SK-N-SH (cell line): ENCODE measurements at regions not wholly inside any gene's neighbourhood (a gene's known extent, or its start where the extent isn't known, plus 50 kb on each side); places are given as distances from the start of the nearest gene placed in this dataset.

ENCODE experiments used
- CTCF ChIA-PET: fragments of 300-600, 350-600 bp; formaldehyde crosslinking; extraction: SDS; loops from one replicate; lab custom pipeline; 2021; lab: Yijun Ruan, JAX
- POLR2A ChIA-PET: fragments of 350-600 bp; sonication (Branson Sonifier 250); formaldehyde crosslinking; extraction: SDS; loops from one replicate; lab custom pipeline; 2020; ENCODE audit warnings: antibody characterized with exemption, inconsistent platforms; lab: Yijun Ruan, JAX
- DNase-seq: peaks from one replicate; pipeline ENCODE4 v3.0.0; 2012
- H2AFZ ChIP-seq: fragments of 200-600 bp; sonication (generic); 2 replicates; pipeline ENCODE4 v1.8.1; 2016; ENCODE audit warnings: antibody characterized with exemption, mild to moderate bottlenecking, low read depth
- H3F3A ChIP-seq: fragments of 200-600 bp; sonication (generic); replicated peaks from 2 replicates; pipeline ENCODE3; 2016; ENCODE audit warnings: antibody characterized with exemption, mild to moderate bottlenecking; ENCODE audit not compliant: insufficient read depth
- H3K27ac ChIP-seq, 2 experiments: fragments of 200-500 bp in 1 of 2; fragments of 200-600 bp in 1 of 2; sonication (Bioruptor generic) in 1 of 2; sonication (generic), shearing (Covaris generic) in 1 of 2; 2 replicates each; pipeline versions ENCODE4 v1.5.1 to v1.6.1; 2014 to 2016; ENCODE audit warnings: low read depth in 2 of 2, inconsistent platforms in 1 of 2, low read length in 1 of 2, mild to moderate bottlenecking in 1 of 2, mixed read lengths in 1 of 2
- H3K27me3 ChIP-seq: fragments of 200-600 bp; sonication (generic), shearing (Covaris generic); 2 replicates; pipeline ENCODE4 v1.6.1; 2016; ENCODE audit warnings: mixed run types; ENCODE audit not compliant: insufficient read depth
- H3K36me3 ChIP-seq, 2 experiments: fragments of 200-500 bp in 1 of 2; fragments of 200-600 bp in 1 of 2; sonication (Bioruptor generic) in 1 of 2; sonication (generic) in 1 of 2; replicated peaks in 1 of 2; 2 replicates each; pipeline versions ENCODE3 to v1.5.1; 2014 to 2016; ENCODE audit warnings: low read length in 1 of 2, mild to moderate bottlenecking in 1 of 2; ENCODE audit not compliant: insufficient read depth in 2 of 2, control insufficient read depth in 1 of 2
- H3K4me1 ChIP-seq, 2 experiments: fragments of 200-500 bp in 1 of 2; fragments of 200-600 bp in 1 of 2; sonication (Bioruptor generic) in 1 of 2; sonication (generic), shearing (Covaris generic) in 1 of 2; 2 replicates each; pipeline versions ENCODE4 v1.5.1 to v1.6.1; 2014 to 2016; ENCODE audit warnings: low read depth in 1 of 2, low read length in 1 of 2, mixed run types in 1 of 2; ENCODE audit not compliant: insufficient read depth in 2 of 2, control insufficient read depth in 1 of 2
- H3K4me2 ChIP-seq: fragments of 200-600 bp; sonication (generic), shearing (Covaris generic); 2 replicates; pipeline ENCODE4 v1.6.1; 2017; ENCODE audit warnings: mixed run types
- H3K4me3 ChIP-seq, 2 experiments: fragments of 200-500 bp in 1 of 2; fragments of 200-600 bp in 1 of 2; sonication (Bioruptor generic) in 1 of 2; sonication (generic), shearing (Covaris generic) in 1 of 2; 2 replicates each; pipeline versions ENCODE4 v1.5.1 to v1.8.1; 2014 to 2016; ENCODE audit warnings: low read depth in 2 of 2, inconsistent platforms in 1 of 2, low read length in 1 of 2, mild to moderate bottlenecking in 1 of 2, mixed read lengths in 1 of 2, moderate library complexity in 1 of 2
- H3K79me2 ChIP-seq: fragments of 200-600 bp; sonication (generic); 2 replicates; pipeline ENCODE4 v1.8.1; 2017; ENCODE audit warnings: mild to moderate bottlenecking; ENCODE audit not compliant: insufficient read depth
- H3K9ac ChIP-seq: fragments of 200-600 bp; sonication (generic); 2 replicates; pipeline ENCODE4 v1.6.1; 2017; ENCODE audit warnings: mixed run types
- H3K9me2 ChIP-seq: fragments of 200-600 bp; sonication (generic); 2 replicates; pipeline ENCODE4 v1.6.1; 2017; ENCODE audit warnings: mixed run types
- H3K9me3 ChIP-seq: fragments of 200-600 bp; sonication (generic); 2 replicates; pipeline ENCODE4 v1.6.1; 2017; ENCODE audit warnings: mixed run types, mild to moderate bottlenecking, moderate library complexity
- H4K20me1 ChIP-seq: fragments of 200-600 bp; sonication (generic); 2 replicates; pipeline ENCODE4 v1.6.1; 2017; ENCODE audit warnings: mild to moderate bottlenecking, mixed run types; ENCODE audit not compliant: insufficient read depth
- CHD2 ChIP-seq: fragments of 150-350 bp; IDR thresholded peaks from 2 replicates; pipeline ENCODE4 v1.6.1; 2018; ENCODE audit warnings: low read length; ENCODE audit not compliant: partially characterized antibody
- CTCF ChIP-seq: fragments of 200-600 bp; sonication (generic); IDR thresholded peaks from 2 replicates; pipeline ENCODE4 v1.6.1; 2017; ENCODE audit warnings: antibody characterized with exemption, mild to moderate bottlenecking, moderate library complexity
- ELF1 ChIP-seq: IDR thresholded peaks from 2 replicates; pipeline ENCODE4 v1.4.0; 2012
- EZH2phosphoT487 ChIP-seq: fragments of 200-600 bp; sonication (generic); IDR thresholded peaks from 2 replicates; pipeline ENCODE4 v1.6.1; 2017; ENCODE audit warnings: low read depth, mixed run types, mild to moderate bottlenecking, antibody characterized with exemption, moderate library complexity, borderline replicate concordance
- GABPA ChIP-seq: IDR thresholded peaks from 2 replicates; pipeline ENCODE4 v1.4.0; 2012; ENCODE audit warnings: low read depth, mild to moderate bottlenecking
- JUND ChIP-seq: IDR thresholded peaks from 2 replicates; pipeline ENCODE4 v1.4.0; 2012
- MXI1 ChIP-seq: IDR thresholded peaks from 2 replicates; pipeline ENCODE4 v1.6.1; 2012; ENCODE audit warnings: mild to moderate bottlenecking, low read depth, low read length, improper control_type of control experiment
- NFIC ChIP-seq: IDR thresholded peaks from 2 replicates; pipeline ENCODE4 v1.4.0; 2012; ENCODE audit warnings: borderline replicate concordance
- NRF1 ChIP-seq: IDR thresholded peaks from 2 replicates; pipeline ENCODE4 v1.6.1; 2012; ENCODE audit warnings: low read depth, mild to moderate bottlenecking, low read length
- RAD21 ChIP-seq: IDR thresholded peaks from 2 replicates; pipeline ENCODE4 v1.6.1; 2012; ENCODE audit warnings: mild to moderate bottlenecking, low read length
- RCOR1 ChIP-seq: fragments of 150-350 bp; IDR thresholded peaks from 2 replicates; pipeline ENCODE4 v1.6.1; 2017; ENCODE audit warnings: antibody characterized with exemption, low read length
- REST ChIP-seq: IDR thresholded peaks from 2 replicates; pipeline ENCODE4 v1.6.1; 2012; ENCODE audit warnings: mild to moderate bottlenecking, low read depth, low read length, moderate library complexity
- RFX5 ChIP-seq: IDR thresholded peaks from 2 replicates; pipeline ENCODE4 v1.6.1; 2012; ENCODE audit warnings: mild to moderate bottlenecking, improper control_type of control experiment, low read length
- SMC3 ChIP-seq: IDR thresholded peaks from 2 replicates; pipeline ENCODE4 v1.6.1; 2012; ENCODE audit warnings: low read depth, low read length, improper control_type of control experiment
- TCF12 ChIP-seq: IDR thresholded peaks from 2 replicates; pipeline ENCODE4 v1.4.0; 2012
- USF1 ChIP-seq: IDR thresholded peaks from 2 replicates; pipeline ENCODE4 v1.4.0; 2012; ENCODE audit warnings: low read depth, borderline replicate concordance
- WGBS: methylation state at CpG from one replicate; pipeline ENCODE4 v1.1.6; 2017; ENCODE audit warnings: low lambda C conversion rate; 5-methylcytosine and 5-hydroxymethylcytosine counted together
- TF ChIP-seq, protein P1 (sequence below): IDR thresholded peaks from 2 replicates; pipeline ENCODE4 v1.4.0; 2012; ENCODE audit warnings: low read depth, borderline replicate concordance
- TF ChIP-seq, protein P2 (sequence below): IDR thresholded peaks from 2 replicates; pipeline ENCODE4; 2012
- TF ChIP-seq, protein P3 (sequence below): fragments of 150-350 bp; IDR thresholded peaks from 2 replicates; pipeline ENCODE4 v1.6.1; 2017; ENCODE audit warnings: antibody characterized with exemption, low read length, low read depth, borderline replicate concordance

GRCh38 chr2:239793086-239793485 is 232.1 kb downstream of the NDUFA10 start:
- ChIA-PET CTCF (no interaction called here), POLR2A (no interaction called here)
- H3F3A ChIP-seq: no peaks in the 10 kb centered on the region
- H2AFZ ChIP-seq: no peak overlapping the region
- DNase-seq: no peak
- no peaks in the 10 kb centered on the region for H3K79me2 ChIP-seq
- H3K4me3 ChIP-seq: no peak overlapping the region
- H3K27me3 ChIP-seq: no peaks in the 10 kb centered on the region
- no peaks in the 10 kb centered on the region for H3K9me2 ChIP-seq
- no peak overlapping the region for H3K4me2 ChIP-seq
- no peaks in the 10 kb centered on the region for H4K20me1 ChIP-seq
- no peak overlapping the region for H3K9ac ChIP-seq
- WGBS: 36% methylated on average over 5 of the region's 5 CpGs
- H3K36me3 ChIP-seq: no peaks in the 10 kb centered on the region
- no peaks in the 10 kb centered on the region for H3K4me1 ChIP-seq
- H3K27ac ChIP-seq: no peak overlapping the region
- no peaks in the 10 kb centered on the region for H3K9me3 ChIP-seq
- TF ChIP-seq NFIC (no peak), CHD2 (no peak), JUND (no peak), SMC3 (no peak), RAD21 (no peak), USF1 (no peak), RCOR1 (no peak), MXI1 (no peak)
- TF ChIP-seq, protein P1, sequence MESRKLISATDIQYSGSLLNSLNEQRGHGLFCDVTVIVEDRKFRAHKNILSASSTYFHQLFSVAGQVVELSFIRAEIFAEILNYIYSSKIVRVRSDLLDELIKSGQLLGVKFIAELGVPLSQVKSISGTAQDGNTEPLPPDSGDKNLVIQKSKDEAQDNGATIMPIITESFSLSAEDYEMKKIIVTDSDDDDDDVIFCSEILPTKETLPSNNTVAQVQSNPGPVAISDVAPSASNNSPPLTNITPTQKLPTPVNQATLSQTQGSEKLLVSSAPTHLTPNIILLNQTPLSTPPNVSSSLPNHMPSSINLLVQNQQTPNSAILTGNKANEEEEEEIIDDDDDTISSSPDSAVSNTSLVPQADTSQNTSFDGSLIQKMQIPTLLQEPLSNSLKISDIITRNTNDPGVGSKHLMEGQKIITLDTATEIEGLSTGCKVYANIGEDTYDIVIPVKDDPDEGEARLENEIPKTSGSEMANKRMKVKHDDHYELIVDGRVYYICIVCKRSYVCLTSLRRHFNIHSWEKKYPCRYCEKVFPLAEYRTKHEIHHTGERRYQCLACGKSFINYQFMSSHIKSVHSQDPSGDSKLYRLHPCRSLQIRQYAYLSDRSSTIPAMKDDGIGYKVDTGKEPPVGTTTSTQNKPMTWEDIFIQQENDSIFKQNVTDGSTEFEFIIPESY: no peak
- TF ChIP-seq, protein P2, sequence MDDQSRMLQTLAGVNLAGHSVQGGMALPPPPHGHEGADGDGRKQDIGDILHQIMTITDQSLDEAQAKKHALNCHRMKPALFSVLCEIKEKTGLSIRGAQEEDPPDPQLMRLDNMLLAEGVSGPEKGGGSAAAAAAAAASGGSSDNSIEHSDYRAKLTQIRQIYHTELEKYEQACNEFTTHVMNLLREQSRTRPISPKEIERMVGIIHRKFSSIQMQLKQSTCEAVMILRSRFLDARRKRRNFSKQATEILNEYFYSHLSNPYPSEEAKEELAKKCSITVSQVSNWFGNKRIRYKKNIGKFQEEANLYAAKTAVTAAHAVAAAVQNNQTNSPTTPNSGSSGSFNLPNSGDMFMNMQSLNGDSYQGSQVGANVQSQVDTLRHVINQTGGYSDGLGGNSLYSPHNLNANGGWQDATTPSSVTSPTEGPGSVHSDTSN: no peak
- TF ChIP-seq, all 33 proteins: peak for 0

GRCh38 chr2:239792405-239793084 is 232.6 kb downstream of the NDUFA10 start:
- no peaks in the 10 kb centered on the region for H3K9me2 ChIP-seq
- no peak overlapping the region for H3K9ac ChIP-seq
- no peaks in the 10 kb centered on the region for H3K36me3 ChIP-seq
- no peak overlapping the region for H2AFZ ChIP-seq
- no peaks in the 10 kb centered on the region for H4K20me1 ChIP-seq
- ChIA-PET POLR2A (no interaction called here), CTCF (interaction anchor here (0.8 kb wide), 1 partner anchor 52 kb away, joined by 3 read pairs; no protein-coding TSS in a partner anchor)
- no peaks in the 10 kb centered on the region for H3K9me3 ChIP-seq
- no peaks in the 10 kb centered on the region for H3F3A ChIP-seq
- no peak for DNase-seq
- no peaks in the 10 kb centered on the region for H3K4me1 ChIP-seq
- no peak overlapping the region for H3K4me3 ChIP-seq
- WGBS: 23% methylated on average over 10 of the region's 18 CpGs
- H3K4me2 ChIP-seq: no peak overlapping the region
- no peaks in the 10 kb centered on the region for H3K27me3 ChIP-seq
- H3K79me2 ChIP-seq: no peaks in the 10 kb centered on the region
- H3K27ac ChIP-seq: no peak overlapping the region
- TF ChIP-seq, protein P3, sequence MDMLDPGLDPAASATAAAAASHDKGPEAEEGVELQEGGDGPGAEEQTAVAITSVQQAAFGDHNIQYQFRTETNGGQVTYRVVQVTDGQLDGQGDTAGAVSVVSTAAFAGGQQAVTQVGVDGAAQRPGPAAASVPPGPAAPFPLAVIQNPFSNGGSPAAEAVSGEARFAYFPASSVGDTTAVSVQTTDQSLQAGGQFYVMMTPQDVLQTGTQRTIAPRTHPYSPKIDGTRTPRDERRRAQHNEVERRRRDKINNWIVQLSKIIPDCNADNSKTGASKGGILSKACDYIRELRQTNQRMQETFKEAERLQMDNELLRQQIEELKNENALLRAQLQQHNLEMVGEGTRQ: no peak
- TF ChIP-seq REST (no peak), CTCF (no peak), RFX5 (no peak), GABPA (no peak), ELF1 (no peak), EZH2phosphoT487 (no peak), NFIC (no peak), NRF1 (no peak), TCF12 (no peak)
